GM06990 (cell line): ENCODE measurements at regions not wholly inside any gene's neighbourhood (a gene's known extent, or its start where the extent isn't known, plus 50 kb on each side); places are given as distances from the start of the nearest gene placed in this dataset.
"Not testable (repeated sequence)": the region's sequence is repeated elsewhere in the genome, so short reads cannot be mapped to it uniquely, and the experiment has no call there.

Experiments
- DNase-seq: peaks from one replicate; pipeline ENCODE4 v3.0.0-alpha.2; 2011; ENCODE audit not compliant: insufficient read length; ENCODE audit errors: extremely low read depth
- H3K27me3 ChIP-seq: replicated peaks from 2 replicates; pipeline ENCODE4 v1.6.0; 2011; ENCODE audit warnings: low read length; ENCODE audit not compliant: control insufficient read depth, insufficient read depth
- H3K36me3 ChIP-seq: 2 replicates; pipeline ENCODE4 v1.5.1; 2011; ENCODE audit warnings: low read length; ENCODE audit not compliant: control insufficient read depth, insufficient read depth
- H3K4me3 ChIP-seq: replicated peaks from 2 replicates; pipeline ENCODE4 v1.5.1; 2011; ENCODE audit warnings: low read depth, mild to moderate bottlenecking, control low read depth, low read length
- TF ChIP-seq, protein P1 (sequence below): IDR thresholded peaks from 2 replicates; pipeline ENCODE4 v1.5.1; 2011; ENCODE audit warnings: low read length, control low read depth, mild to moderate bottlenecking, inconsistent platforms; ENCODE audit not compliant: insufficient read depth, poor library complexity, severe bottlenecking

GRCh38 chr11:96567176-96567575 is 177.4 kb downstream of the JRKL start:
- Histone ChIP-seq H3K27me3 (no peaks in the 10 kb centered on the region), H3K36me3 (no peaks in the 10 kb centered on the region), H3K4me3 (no peak overlapping the region)
- TF ChIP-seq, protein P1, sequence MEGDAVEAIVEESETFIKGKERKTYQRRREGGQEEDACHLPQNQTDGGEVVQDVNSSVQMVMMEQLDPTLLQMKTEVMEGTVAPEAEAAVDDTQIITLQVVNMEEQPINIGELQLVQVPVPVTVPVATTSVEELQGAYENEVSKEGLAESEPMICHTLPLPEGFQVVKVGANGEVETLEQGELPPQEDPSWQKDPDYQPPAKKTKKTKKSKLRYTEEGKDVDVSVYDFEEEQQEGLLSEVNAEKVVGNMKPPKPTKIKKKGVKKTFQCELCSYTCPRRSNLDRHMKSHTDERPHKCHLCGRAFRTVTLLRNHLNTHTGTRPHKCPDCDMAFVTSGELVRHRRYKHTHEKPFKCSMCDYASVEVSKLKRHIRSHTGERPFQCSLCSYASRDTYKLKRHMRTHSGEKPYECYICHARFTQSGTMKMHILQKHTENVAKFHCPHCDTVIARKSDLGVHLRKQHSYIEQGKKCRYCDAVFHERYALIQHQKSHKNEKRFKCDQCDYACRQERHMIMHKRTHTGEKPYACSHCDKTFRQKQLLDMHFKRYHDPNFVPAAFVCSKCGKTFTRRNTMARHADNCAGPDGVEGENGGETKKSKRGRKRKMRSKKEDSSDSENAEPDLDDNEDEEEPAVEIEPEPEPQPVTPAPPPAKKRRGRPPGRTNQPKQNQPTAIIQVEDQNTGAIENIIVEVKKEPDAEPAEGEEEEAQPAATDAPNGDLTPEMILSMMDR, result no peak
- DNase-seq, result no peak

DNA sequence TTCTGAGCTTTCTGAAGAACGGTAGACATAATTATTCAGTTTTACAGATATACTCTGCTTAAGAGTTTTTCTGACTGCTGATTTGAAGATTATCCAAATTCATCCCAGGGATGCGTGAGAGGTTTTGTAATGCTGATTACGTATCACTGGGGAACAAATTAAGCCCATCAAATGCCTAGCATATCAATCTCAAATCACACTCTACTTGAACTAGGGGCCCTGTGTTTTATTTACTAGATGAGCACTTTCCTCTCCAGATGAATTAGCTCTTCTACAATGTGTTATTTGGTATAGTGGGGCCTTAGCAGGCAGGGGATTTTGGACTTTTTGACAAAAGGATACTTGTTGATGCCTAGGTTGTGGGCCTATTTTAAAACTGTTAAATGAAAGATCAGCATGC is 177.9 kb downstream of the JRKL start:
- TF ChIP-seq, protein P1, result no peak
- H3K4me3 ChIP-seq, result no peak overlapping the region
- H3K27me3 ChIP-seq, result no peaks in the 10 kb centered on the region
- no peak for DNase-seq
- no peaks in the 10 kb centered on the region for H3K36me3 ChIP-seq

GRCh38 chr11:96576383-96576782 is 186.6 kb downstream of the JRKL start:
- H3K27me3 ChIP-seq, result no peaks in the 10 kb centered on the region; the same call in 1 of the 2 replicates
- TF ChIP-seq, protein P1, result no peak
- no peak overlapping the region for H3K4me3 ChIP-seq
- H3K36me3 ChIP-seq, result no peaks in the 10 kb centered on the region
- no peak for DNase-seq

DNA sequence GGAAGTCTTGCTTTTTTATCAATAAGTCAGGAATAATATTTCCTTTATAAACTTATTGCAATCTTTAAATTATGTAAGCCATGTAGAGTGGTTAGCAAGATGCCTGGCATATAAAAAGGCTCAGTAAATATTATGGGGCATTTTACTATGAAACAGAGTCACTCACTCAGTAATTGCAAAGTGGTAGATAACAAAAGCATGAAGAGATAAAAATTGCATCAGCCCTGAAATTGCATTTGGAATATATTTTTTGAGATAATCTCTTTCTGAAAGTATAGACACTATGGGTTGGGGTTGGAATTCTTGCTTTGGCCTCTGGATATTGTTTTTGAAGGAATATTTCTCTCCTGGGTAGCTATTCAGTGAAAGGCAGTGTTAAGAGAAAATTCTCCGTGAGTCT is 188.6 kb downstream of the JRKL start:
- Histone ChIP-seq H3K36me3 (no peaks in the 10 kb centered on the region), H3K4me3 (no peak overlapping the region), H3K27me3 (no peaks in the 10 kb centered on the region; the same call in 1 of the 2 replicates)
- TF ChIP-seq, protein P1, result no peak
- DNase-seq, result no peak

GRCh38 chr11:96579656-96580055 is 189.8 kb downstream of the JRKL start:
- no peak overlapping the region for H3K4me3 ChIP-seq
- no peaks in the 10 kb centered on the region; the same call in 1 of the 2 replicates for H3K27me3 ChIP-seq
- DNase-seq, result no peak
- no peaks in the 10 kb centered on the region for H3K36me3 ChIP-seq
- TF ChIP-seq, protein P1, result no peak

DNA sequence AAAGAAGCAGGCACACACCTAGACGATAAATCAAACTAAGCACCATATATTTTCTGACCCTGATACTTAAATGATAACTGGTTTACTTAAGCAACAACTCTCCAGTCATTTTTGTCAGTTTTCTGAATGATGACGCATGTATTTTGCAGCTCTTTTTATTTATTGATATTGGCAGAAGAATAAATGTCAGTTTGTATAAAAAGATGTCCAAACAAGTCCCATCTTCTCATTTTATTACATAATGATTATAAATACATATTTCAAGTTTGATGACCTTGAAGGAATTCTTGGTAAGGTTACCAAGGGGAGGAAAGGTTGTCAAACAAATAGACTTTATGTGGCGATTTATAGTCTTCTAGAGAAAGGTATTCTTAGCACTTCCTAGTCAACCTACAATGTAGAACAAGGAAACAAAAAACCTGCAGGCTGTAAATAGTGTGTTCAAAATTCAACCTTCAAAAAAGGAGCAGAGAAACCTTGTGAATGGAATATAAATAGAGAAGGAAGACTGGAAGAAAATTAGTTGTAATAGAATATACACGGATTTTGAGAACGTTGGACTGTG is 190.7 kb downstream of the JRKL start:
- no peak overlapping the region for H3K4me3 ChIP-seq
- H3K27me3 ChIP-seq, result no peaks in the 10 kb centered on the region; the same call in 1 of the 2 replicates
- DNase-seq, result no peak
- no peaks in the 10 kb centered on the region for H3K36me3 ChIP-seq
- TF ChIP-seq, protein P1, result no peak

GRCh38 chr11:96585944-96586880 is 196.4 kb downstream of the JRKL start:
- not testable (repeated sequence) for H3K36me3 ChIP-seq, H3K4me3 ChIP-seq, DNase-seq, H3K27me3 ChIP-seq

DNA sequence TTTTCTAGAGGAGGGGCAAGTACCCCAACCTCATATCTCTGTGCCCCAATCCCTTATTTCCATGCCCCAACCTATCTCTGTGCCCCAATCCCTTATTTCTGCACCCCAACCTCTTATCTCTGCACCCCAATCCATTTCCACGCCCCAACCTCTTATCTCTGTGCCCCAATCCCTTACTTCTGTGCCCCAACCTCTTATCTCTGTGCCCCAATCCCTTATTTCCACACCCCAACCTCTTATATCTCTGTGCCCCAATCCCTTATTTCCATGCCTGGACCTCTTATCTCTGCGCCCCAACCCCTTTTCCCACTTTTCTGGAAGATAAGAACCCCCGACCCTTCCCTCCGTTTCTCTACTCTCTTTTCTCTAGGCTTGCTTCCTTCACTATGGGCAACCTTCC is 199.0 kb downstream of the JRKL start:
- not testable (repeated sequence) for DNase-seq, H3K36me3 ChIP-seq, H3K27me3 ChIP-seq, H3K4me3 ChIP-seq
